ENCODE measurements at regions not wholly inside any gene's neighbourhood (a gene's known extent, or its start where the extent isn't known, plus 50 kb on each side); places are given as distances from the start of the nearest gene placed in this dataset.
"Not testable (repeated sequence)": the region's sequence is repeated elsewhere in the genome, so short reads cannot be mapped to it uniquely, and the experiment has no call there.

DNA sequence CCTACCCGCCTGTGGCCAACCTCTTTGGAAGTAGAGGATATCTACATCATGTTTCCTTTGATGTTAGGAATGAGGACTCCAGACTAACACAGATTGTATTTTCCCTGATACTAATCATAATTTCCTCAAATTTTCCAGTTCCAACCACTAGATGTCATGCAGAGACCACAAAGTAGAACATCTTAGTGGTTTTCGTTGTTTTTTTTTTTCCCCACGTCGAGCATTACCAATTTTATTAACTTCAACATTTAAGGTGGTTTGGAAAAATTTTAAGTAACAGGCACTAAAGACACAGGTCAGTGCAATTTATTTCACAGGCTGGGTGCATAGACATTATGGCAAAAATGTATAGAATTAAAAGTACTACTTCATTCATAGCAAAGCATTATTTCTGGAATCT, 280.1 kb downstream of the ANKRD30B start:
- TF ChIP-seq, protein P1, sequence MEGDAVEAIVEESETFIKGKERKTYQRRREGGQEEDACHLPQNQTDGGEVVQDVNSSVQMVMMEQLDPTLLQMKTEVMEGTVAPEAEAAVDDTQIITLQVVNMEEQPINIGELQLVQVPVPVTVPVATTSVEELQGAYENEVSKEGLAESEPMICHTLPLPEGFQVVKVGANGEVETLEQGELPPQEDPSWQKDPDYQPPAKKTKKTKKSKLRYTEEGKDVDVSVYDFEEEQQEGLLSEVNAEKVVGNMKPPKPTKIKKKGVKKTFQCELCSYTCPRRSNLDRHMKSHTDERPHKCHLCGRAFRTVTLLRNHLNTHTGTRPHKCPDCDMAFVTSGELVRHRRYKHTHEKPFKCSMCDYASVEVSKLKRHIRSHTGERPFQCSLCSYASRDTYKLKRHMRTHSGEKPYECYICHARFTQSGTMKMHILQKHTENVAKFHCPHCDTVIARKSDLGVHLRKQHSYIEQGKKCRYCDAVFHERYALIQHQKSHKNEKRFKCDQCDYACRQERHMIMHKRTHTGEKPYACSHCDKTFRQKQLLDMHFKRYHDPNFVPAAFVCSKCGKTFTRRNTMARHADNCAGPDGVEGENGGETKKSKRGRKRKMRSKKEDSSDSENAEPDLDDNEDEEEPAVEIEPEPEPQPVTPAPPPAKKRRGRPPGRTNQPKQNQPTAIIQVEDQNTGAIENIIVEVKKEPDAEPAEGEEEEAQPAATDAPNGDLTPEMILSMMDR (IDR thresholded peaks at IDR 0.05), result not testable (repeated sequence)
- not testable (repeated sequence) for TF ChIP-seq POLR2A, EP300 (IDR thresholded peaks at IDR 0.05)

All from ovary (tissue), 3 donors.